BE2C (cell line): ENCODE measurements at regions not wholly inside any gene's neighbourhood (a gene's known extent, or its start where the extent isn't known, plus 50 kb on each side); places are given as distances from the start of the nearest gene placed in this dataset.

Experiments
- DNase-seq: peaks from one replicate; pipeline ENCODE4 v3.0.0-alpha.2; 2020
- H3K27me3 ChIP-seq: fragments of 250-450 bp; sonication (Bioruptor Pico); 2 replicates; pipeline ENCODE4 v1.5.1; 2020; ENCODE audit warnings: mild to moderate bottlenecking
- H3K36me3 ChIP-seq: fragments of 250-450 bp; sonication (Bioruptor Pico); 2 replicates; pipeline ENCODE4 v1.5.1; 2020; ENCODE audit warnings: mild to moderate bottlenecking
- H3K4me1 ChIP-seq: fragments of 250-450 bp; sonication (Bioruptor Pico); 2 replicates; pipeline ENCODE4 v1.5.1; 2020
- H3K4me3 ChIP-seq: 2 replicates; pipeline ENCODE4 v1.5.1; 2011; ENCODE audit warnings: low read depth, low read length
- H3K9me3 ChIP-seq: fragments of 250-450 bp; sonication (Bioruptor Pico); 2 replicates; pipeline ENCODE4 v1.5.1; 2020
- CTCF ChIP-seq: IDR thresholded peaks from 2 replicates; pipeline ENCODE4 v1.5.1; 2012; ENCODE audit warnings: mild to moderate bottlenecking, low read depth, low read length

- no peak for DNase-seq
- no peak overlapping the region for H3K4me3 ChIP-seq
- no peaks in the 10 kb centered on the region for H3K36me3 ChIP-seq
- no peaks in the 10 kb centered on the region for H3K4me1 ChIP-seq
- no peak for TF ChIP-seq CTCF
- no peaks in the 10 kb centered on the region for H3K27me3 ChIP-seq
- H3K9me3 ChIP-seq, result no peaks in the 10 kb centered on the region
Observed at GRCh38 chr3:24601066-24601939, 106.7 kb upstream of the THRB start.

GRCh38 chr3:24604215-24604614, 109.6 kb upstream of the THRB start:
- Histone ChIP-seq H3K27me3 (no peaks in the 10 kb centered on the region), H3K4me3 (no peak overlapping the region), H3K36me3 (no peaks in the 10 kb centered on the region), H3K4me1 (no peaks in the 10 kb centered on the region), H3K9me3 (no peaks in the 10 kb centered on the region)
- DNase-seq, result no peak
- TF ChIP-seq CTCF, result no peak

- no peaks in the 10 kb centered on the region for H3K36me3 ChIP-seq
- no peaks in the 10 kb centered on the region for H3K9me3 ChIP-seq
- no peak overlapping the region for H3K4me3 ChIP-seq
- DNase-seq, result no peak
- H3K4me1 ChIP-seq, result no peaks in the 10 kb centered on the region
- no peak for TF ChIP-seq CTCF
- H3K27me3 ChIP-seq, result no peaks in the 10 kb centered on the region
Observed at GRCh38 chr3:24605511-24606028, 110.9 kb upstream of the THRB start.

GRCh38 chr3:24607281-24607680, 112.6 kb upstream of the THRB start:
- Histone ChIP-seq H3K4me1 (no peaks in the 10 kb centered on the region), H3K27me3 (no peaks in the 10 kb centered on the region), H3K9me3 (no peaks in the 10 kb centered on the region), H3K4me3 (no peak overlapping the region), H3K36me3 (no peaks in the 10 kb centered on the region)
- TF ChIP-seq CTCF, result no peak
- DNase-seq, result no peak

- no peak for TF ChIP-seq CTCF
- Histone ChIP-seq H3K9me3 (no peaks in the 10 kb centered on the region), H3K4me3 (no peak overlapping the region), H3K36me3 (no peaks in the 10 kb centered on the region), H3K4me1 (no peaks in the 10 kb centered on the region), H3K27me3 (no peaks in the 10 kb centered on the region)
- no peak for DNase-seq
Observed at GRCh38 chr3:24608701-24609390, 114.2 kb upstream of the THRB start.

GRCh38 chr3:24614359-24614758, 119.7 kb upstream of the THRB start:
- TF ChIP-seq CTCF, result no peak
- no peak overlapping the region for H3K4me3 ChIP-seq
- no peaks in the 10 kb centered on the region for H3K4me1 ChIP-seq
- H3K36me3 ChIP-seq, result no peaks in the 10 kb centered on the region
- H3K9me3 ChIP-seq, result no peaks in the 10 kb centered on the region
- no peak for DNase-seq
- no peaks in the 10 kb centered on the region for H3K27me3 ChIP-seq
